ENCODE measurements at regions not wholly inside any gene's neighbourhood (a gene's known extent, or its start where the extent isn't known, plus 50 kb on each side); places are given as distances from the start of the nearest gene placed in this dataset.

- no peak for TF ChIP-seq CTCF (IDR thresholded peaks at IDR 0.05; ENCODE audit: low read depth, low read length, poor library complexity, severe bottlenecking)
- TF ChIP-seq EZH2phosphoT487 (IDR thresholded peaks at IDR 0.05; ENCODE audit: borderline replicate concordance, low read length), result no peak
Measured at GRCh38 chr5:68489556-68489955, 274.0 kb downstream of the PIK3R1 start.

Measured in DOHH2 (cell line).